ENCODE measurements at regions not wholly inside any gene's neighbourhood (a gene's known extent, or its start where the extent isn't known, plus 50 kb on each side); places are given as distances from the start of the nearest gene placed in this dataset.
"Not testable (repeated sequence)": the region's sequence is repeated elsewhere in the genome, so short reads cannot be mapped to it uniquely, and the experiment has no call there.

- DNase-seq (ENCODE audit: low spot score): no peak
Observed at GRCh38 chr17:63019138-63019873, 53.3 kb downstream of the TANC2 start.

- no peak for DNase-seq (ENCODE audit: low spot score)
Observed at GRCh38 chr17:63022567-63022966, 56.5 kb downstream of the TANC2 start.

- DNase-seq (ENCODE audit: low spot score): no peak
Observed at GRCh38 chr17:63023049-63023448, 57.0 kb downstream of the TANC2 start.

- DNase-seq (ENCODE audit: low spot score): no peak
Observed at GRCh38 chr17:63024201-63024600, 58.2 kb downstream of the TANC2 start.

GRCh38 chr17:63024716-63025115, 58.7 kb downstream of the TANC2 start:
- DNase-seq (ENCODE audit: low spot score): no peak

GRCh38 chr17:63025637-63026036, 59.6 kb downstream of the TANC2 start:
- not testable (repeated sequence) for DNase-seq (ENCODE audit: low spot score)

- DNase-seq (ENCODE audit: low spot score): no peak
Observed at GRCh38 chr17:63029541-63029940, 63.5 kb downstream of the TANC2 start.

- no peak for DNase-seq (ENCODE audit: low spot score)
Observed at GRCh38 chr17:63032142-63032541, 66.1 kb downstream of the TANC2 start.

GRCh38 chr17:63033142-63033541, 67.1 kb downstream of the TANC2 start:
- no peak for DNase-seq (ENCODE audit: low spot score)

GRCh38 chr17:63035271-63035670, 69.2 kb downstream of the TANC2 start:
- no peak for DNase-seq (ENCODE audit: low spot score)

GRCh38 chr17:63035695-63036094, 69.7 kb downstream of the TANC2 start:
- DNase-seq (ENCODE audit: low spot score): no peak

- no peak for DNase-seq (ENCODE audit: low spot score)
Observed at GRCh38 chr17:63039342-63039741, 73.3 kb downstream of the TANC2 start.

- no peak for DNase-seq (ENCODE audit: low spot score)
Observed at GRCh38 chr17:63039899-63040602, 74.0 kb downstream of the TANC2 start.

GRCh38 chr17:63040816-63041215, 74.8 kb downstream of the TANC2 start:
- no peak for DNase-seq (ENCODE audit: low spot score)

GRCh38 chr17:63041251-63041650, 75.2 kb downstream of the TANC2 start:
- no peak for DNase-seq (ENCODE audit: low spot score)

- DNase-seq (ENCODE audit: low spot score): no peak
Observed at GRCh38 chr17:63041722-63042121, 75.7 kb downstream of the TANC2 start.

- no peak for DNase-seq (ENCODE audit: low spot score)
Observed at GRCh38 chr17:63042256-63042812, 76.3 kb downstream of the TANC2 start.

- not testable (repeated sequence) for DNase-seq (ENCODE audit: low spot score)
Observed at GRCh38 chr17:63057560-63057959, 91.5 kb downstream of the TANC2 start.

GRCh38 chr17:63066158-63066813, 100.3 kb downstream of the TANC2 start:
- no peak for DNase-seq (ENCODE audit: low spot score)

GRCh38 chr17:63069245-63069644, 103.2 kb downstream of the TANC2 start:
- DNase-seq (ENCODE audit: low spot score): no peak

- DNase-seq (ENCODE audit: low spot score): no peak
Observed at GRCh38 chr17:63070031-63070430, 104.0 kb downstream of the TANC2 start.

- DNase-seq (ENCODE audit: low spot score): no peak
Observed at GRCh38 chr17:63071797-63072196, 105.8 kb downstream of the TANC2 start.

- no peak for DNase-seq (ENCODE audit: low spot score)
Observed at GRCh38 chr17:63075969-63076368, 109.9 kb downstream of the TANC2 start.
